H1 (cell line): ENCODE measurements at regions not wholly inside any gene's neighbourhood (a gene's known extent, or its start where the extent isn't known, plus 50 kb on each side); places are given as distances from the start of the nearest gene placed in this dataset.

Experiments used
- CTCF ChIA-PET: fragments of 300-600 bp; sonication (Branson Sonifier 250); formaldehyde crosslinking; loops from one replicate; lab custom pipeline; 2021; ENCODE audit not compliant: partially characterized antibody; lab: Charles Lee
- POLR2A ChIA-PET: fragments of 300-600 bp; sonication (Branson Sonifier 250); formaldehyde crosslinking; loops from one replicate; lab custom pipeline; 2021; ENCODE audit warnings: inconsistent platforms; ENCODE audit not compliant: partially characterized antibody; lab: Charles Lee
- DNase-seq, 2 experiments: peaks; one replicate each; pipeline versions ENCODE4 v3.0.0 to v3.0.0-alpha.2; 2010 to 2022; ENCODE audit warnings: low spot score in 2 of 2, low read depth in 1 of 2, mixed read lengths in 1 of 2
- FAIRE-seq: peaks from 2 replicates; lab custom pipeline; 2011; peaks lifted over from hg19 to GRCh38; lab: Jason Lieb, UNC
- H2AFZ ChIP-seq: 2 replicates; pipeline ENCODE4 v1.8.1; 2012; ENCODE audit warnings: low read length, inconsistent platforms
- H2AK5ac ChIP-seq: 2 replicates; pipeline ENCODE4 v1.6.1; 2013; ENCODE audit warnings: low read depth, low read length
- H2BK120ac ChIP-seq: replicated peaks from 2 replicates; pipeline ENCODE3; 2013; ENCODE audit warnings: low read depth, low read length, inconsistent platforms
- H2BK12ac ChIP-seq: 2 replicates; pipeline ENCODE4 v1.6.1; 2013; ENCODE audit warnings: low read depth, low read length
- H2BK15ac ChIP-seq: 2 replicates; pipeline ENCODE4 v1.6.1; 2013; ENCODE audit warnings: low read length
- H2BK20ac ChIP-seq: 2 replicates; pipeline ENCODE4 v1.6.1; 2013; ENCODE audit warnings: low read length
- H2BK5ac ChIP-seq: 2 replicates; pipeline ENCODE4 v1.6.1; 2013; ENCODE audit warnings: low read depth, low read length
- H3K14ac ChIP-seq: 2 replicates; pipeline ENCODE4 v1.6.1; 2013; ENCODE audit warnings: inconsistent platforms; ENCODE audit not compliant: insufficient read length
- H3K18ac ChIP-seq: 2 replicates; pipeline ENCODE4 v1.6.1; 2013; ENCODE audit warnings: low read length; ENCODE audit errors: extremely low read depth
- H3K23ac ChIP-seq: 2 replicates; pipeline ENCODE4 v1.6.1; 2013; ENCODE audit warnings: inconsistent platforms; ENCODE audit not compliant: insufficient read length
- H3K23me2 ChIP-seq: 2 replicates; pipeline ENCODE4 v1.6.1; 2013; ENCODE audit warnings: low read depth, low read length
- H3K27ac ChIP-seq: 2 replicates; pipeline ENCODE4 v1.6.1; 2011; ENCODE audit warnings: low read depth, low read length, inconsistent platforms
- H3K27me3 ChIP-seq, 4 experiments: replicated peaks in 1 of 4; 1 replicate in 1 of 4; 2 replicates in 3 of 4; pipeline versions ENCODE4 v1.6.1 to v1.8.1; 2011 to 2013; ENCODE audit warnings: low read length in 3 of 4, mild to moderate bottlenecking in 3 of 4, inconsistent platforms in 2 of 4, mixed read lengths in 2 of 4, moderate library complexity in 1 of 4; ENCODE audit not compliant: control insufficient read depth in 3 of 4, insufficient read depth in 3 of 4; ENCODE audit errors: extremely low read depth in 1 of 4
- H3K36me3 ChIP-seq, 4 experiments: 2 replicates each; pipeline versions ENCODE4 v1.6.1 to v1.8.1; 2011 to 2013; ENCODE audit warnings: mild to moderate bottlenecking in 4 of 4, low read length in 3 of 4, moderate library complexity in 2 of 4, control low read depth in 1 of 4, inconsistent platforms in 1 of 4; ENCODE audit not compliant: insufficient read depth in 4 of 4, control insufficient read depth in 2 of 4
- H3K4ac ChIP-seq: replicated peaks from 2 replicates; pipeline ENCODE3; 2013; ENCODE audit warnings: low read length, low read depth, mixed read lengths, inconsistent platforms; ENCODE audit not compliant: insufficient read length
- H3K4me1 ChIP-seq, 4 experiments: replicated peaks in 1 of 4; 1 replicate in 1 of 4; 2 replicates in 3 of 4; pipeline versions ENCODE4 v1.6.1 to v1.8.1; 2011 to 2013; ENCODE audit warnings: low read length in 3 of 4, inconsistent platforms in 2 of 4, mixed read lengths in 1 of 4; ENCODE audit not compliant: insufficient read depth in 4 of 4, control insufficient read depth in 3 of 4
- H3K4me2 ChIP-seq, 2 experiments: 2 replicates each; pipeline versions ENCODE4 v1.6.1 to v1.8.1; 2011 to 2013; ENCODE audit warnings: low read depth in 2 of 2, low read length in 2 of 2, control low read depth in 1 of 2, inconsistent platforms in 1 of 2, mild to moderate bottlenecking in 1 of 2; ENCODE audit not compliant: insufficient read depth in 1 of 2
- H3K4me3 ChIP-seq, 4 experiments: fragments of 200-600, 300-600 bp in 1 of 4; sonication (generic), shearing (Covaris generic), sonication (Bioruptor Twin) in 1 of 4; 2 replicates each; pipeline versions ENCODE4 v1.5.1 to v1.8.1; 2011 to 2016; ENCODE audit warnings: low read length in 4 of 4, low read depth in 3 of 4, control low read depth in 2 of 4, inconsistent platforms in 2 of 4, mild to moderate bottlenecking in 2 of 4, mixed read lengths in 1 of 4, moderate library complexity in 1 of 4; ENCODE audit not compliant: insufficient read depth in 2 of 4; ENCODE audit errors: extremely low read depth in 1 of 4
- H3K56ac ChIP-seq: replicated peaks from 2 replicates; pipeline ENCODE3; 2013; ENCODE audit warnings: low read depth, mild to moderate bottlenecking, mixed read lengths, low read length, inconsistent platforms; ENCODE audit not compliant: insufficient read length
- H3K79me1 ChIP-seq: 2 replicates; pipeline ENCODE4 v1.6.1; 2013; ENCODE audit warnings: low read depth, low read length, control low read depth
- H3K79me2 ChIP-seq, 2 experiments: 2 replicates each; pipeline versions ENCODE4 v1.6.1 to v1.8.1; 2012 to 2013; ENCODE audit warnings: low read length in 2 of 2, mild to moderate bottlenecking in 2 of 2, inconsistent platforms in 1 of 2; ENCODE audit not compliant: insufficient read depth in 2 of 2, control insufficient read depth in 1 of 2
- H3K9ac ChIP-seq, 4 experiments: replicated peaks in 1 of 4; 1 replicate in 1 of 4; 2 replicates in 3 of 4; pipeline versions ENCODE4 v1.6.1 to v1.8.1; 2011 to 2013; ENCODE audit warnings: low read depth in 3 of 4, low read length in 3 of 4, control low read depth in 2 of 4, mild to moderate bottlenecking in 2 of 4, moderate library complexity in 2 of 4, inconsistent platforms in 1 of 4; ENCODE audit errors: extremely low read depth in 1 of 4
- H3K9me3 ChIP-seq, 2 experiments: 2 replicates each; pipeline versions ENCODE4 v1.6.1 to v1.8.1; 2012 to 2013; ENCODE audit warnings: mild to moderate bottlenecking in 2 of 2, moderate library complexity in 2 of 2, control low read depth in 1 of 2, inconsistent platforms in 1 of 2, low read depth in 1 of 2, low read length in 1 of 2, mixed read lengths in 1 of 2; ENCODE audit not compliant: insufficient read depth in 2 of 2
- H4K20me1 ChIP-seq, 2 experiments: replicated peaks in 1 of 2; 2 replicates each; pipeline versions ENCODE3 to v1.8.1; 2011 to 2013; ENCODE audit warnings: inconsistent platforms in 2 of 2, low read length in 2 of 2, mild to moderate bottlenecking in 1 of 2; ENCODE audit not compliant: insufficient read depth in 2 of 2, control insufficient read depth in 1 of 2
- H4K5ac ChIP-seq: 2 replicates; pipeline ENCODE4 v1.6.1; 2013; ENCODE audit warnings: low read length, low read depth, mixed read lengths, inconsistent platforms; ENCODE audit not compliant: insufficient read length
- H4K8ac ChIP-seq: 2 replicates; pipeline ENCODE4 v1.8.0; 2013; ENCODE audit warnings: mild to moderate bottlenecking, moderate library complexity, low read length, inconsistent platforms; ENCODE audit not compliant: insufficient read depth; ENCODE audit errors: extremely low read depth
- H4K91ac ChIP-seq: replicated peaks from 2 replicates; pipeline ENCODE3; 2013; ENCODE audit warnings: low read length, mixed read lengths, inconsistent platforms; ENCODE audit not compliant: insufficient read length
- CBX5 ChIP-seq: fragments of 300-800, 300-1000 bp; sonication (generic); IDR thresholded peaks from 2 replicates; pipeline ENCODE4 v1.7.1; 2016; ENCODE audit warnings: antibody characterized with exemption, low read length, low read depth
- CHD2 ChIP-seq: IDR thresholded peaks from 2 replicates; pipeline ENCODE4 v1.6.1; 2012; ENCODE audit warnings: low read length, improper control_type of control experiment
- CREB1 ChIP-seq: IDR thresholded peaks from 2 replicates; pipeline ENCODE4 v1.6.1; 2012; ENCODE audit warnings: inconsistent platforms
- CTBP2 ChIP-seq: IDR thresholded peaks from 2 replicates; pipeline ENCODE4 v1.7.0; 2011; ENCODE audit warnings: borderline replicate concordance, mild to moderate bottlenecking, moderate library complexity, mixed read lengths, low read length; ENCODE audit not compliant: insufficient read depth, insufficient read length
- KDM1A ChIP-seq: fragments of 200-600, 300-600 bp; sonication (generic); IDR thresholded peaks from 2 replicates; pipeline ENCODE4 v1.7.1; 2016; ENCODE audit warnings: mild to moderate bottlenecking, low read length, borderline replicate concordance
- KDM4A ChIP-seq: IDR thresholded peaks from one replicate; pipeline ENCODE4 v1.7.1; 2012; ENCODE audit warnings: low read depth, mild to moderate bottlenecking, moderate library complexity, low read length, inconsistent platforms; ENCODE audit not compliant: severe bottlenecking
- RAD21 ChIP-seq, 2 experiments: IDR thresholded peaks in 1 of 2; conservative IDR thresholded peaks in 1 of 2; 2 replicates each; pipeline ENCODE4 v1.6.1; 2011; ENCODE audit warnings: low read depth in 2 of 2, low read length in 2 of 2, improper control_type of control experiment in 1 of 2, inconsistent platforms in 1 of 2, mild to moderate bottlenecking in 1 of 2, moderate library complexity in 1 of 2
- RNF2 ChIP-seq: fragments of 200-900, 300-1000 bp; sonication (generic); IDR thresholded peaks from 2 replicates; pipeline ENCODE4 v1.7.1; 2016; ENCODE audit warnings: borderline replicate concordance, low read depth, mild to moderate bottlenecking, antibody characterized with exemption, low read length; ENCODE audit not compliant: poor library complexity, severe bottlenecking; ENCODE audit errors: missing control alignments
- SIN3A ChIP-seq, 2 experiments: IDR thresholded peaks in 1 of 2; conservative IDR thresholded peaks in 1 of 2; 2 replicates each; pipeline ENCODE4 v1.6.1; 2011 to 2012; ENCODE audit warnings: low read length in 2 of 2, improper control_type of control experiment in 1 of 2, low read depth in 1 of 2, mild to moderate bottlenecking in 1 of 2
- SIX5 ChIP-seq: IDR thresholded peaks from 2 replicates; pipeline ENCODE4 v1.6.1; 2011; ENCODE audit warnings: mild to moderate bottlenecking, low read depth, low read length
- SP1 ChIP-seq: IDR thresholded peaks from 2 replicates; pipeline ENCODE4 v1.6.1; 2011; ENCODE audit warnings: low read depth, low read length
- TEAD4 ChIP-seq: IDR thresholded peaks from 2 replicates; pipeline ENCODE4 v1.6.1; 2012; ENCODE audit warnings: low read depth, low read length, inconsistent platforms, mixed read lengths
- ZNF274 ChIP-seq: IDR thresholded peaks from 2 replicates; pipeline ENCODE4 v1.7.0; 2012; ENCODE audit warnings: low read length, borderline replicate concordance; ENCODE audit errors: extremely low read depth
- WGBS, 2 experiments: shearing (Covaris generic) in 1 of 2; methylation state at CpG; one replicate each; pipeline versions ENCODE4 v1.1.6 to v1.1.7; 2013 to 2015; ENCODE audit warnings: low lambda C conversion rate in 2 of 2, mixed read lengths in 2 of 2, inconsistent platforms in 1 of 2, low coverage in 1 of 2, missing lambda C conversion rate in 1 of 2; ENCODE audit not compliant: insufficient replicate concordance in 2 of 2, insufficient coverage in 1 of 2, insufficient read length in 1 of 2; ENCODE audit errors: extremely low coverage in 1 of 2, missing lambda C conversion rate in 1 of 2; 5-methylcytosine and 5-hydroxymethylcytosine counted together
- TF ChIP-seq, protein P1 (sequence below): IDR thresholded peaks from 2 replicates; pipeline ENCODE4 v1.6.1; 2012; ENCODE audit warnings: inconsistent platforms

DNA sequence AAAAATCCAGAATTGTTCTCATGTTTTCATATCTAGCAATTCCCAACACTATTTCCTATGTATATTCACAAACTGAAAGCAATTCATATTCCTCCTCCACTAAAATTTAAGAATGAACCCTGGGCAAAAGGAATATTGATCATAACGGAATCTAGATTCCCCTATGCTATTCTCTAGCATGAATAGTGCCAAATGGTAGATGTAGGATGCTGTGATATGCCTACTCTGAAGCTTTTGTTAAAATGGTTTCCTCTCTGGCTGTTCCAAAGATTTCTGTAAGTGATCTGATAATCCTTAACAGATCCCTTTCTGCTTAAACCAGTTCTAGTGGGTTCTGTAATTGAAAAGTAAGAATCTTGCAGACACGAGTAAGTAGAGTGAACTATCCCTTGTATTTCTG, 298.0 kb upstream of the TANK start:
- Histone ChIP-seq H2AFZ (no peak overlapping the region), H3K27ac (no peak overlapping the region), H2BK20ac (no peak overlapping the region), H3K79me2 (no peaks in the 10 kb centered on the region), H3K14ac (no peak overlapping the region), H3K23ac (no peak overlapping the region), H4K8ac (no peak overlapping the region), H2BK12ac (no peak overlapping the region), H3K36me3 (no peaks in the 10 kb centered on the region), H3K79me1 (no peaks in the 10 kb centered on the region), H3K9ac (no peak overlapping the region), H4K91ac (no peak overlapping the region), H3K4me2 (no peak overlapping the region), H3K4me1 (no peaks in the 10 kb centered on the region), H3K4me3 (no peak overlapping the region), H2AK5ac (no peak overlapping the region), H4K5ac (no peak overlapping the region), H3K56ac (no peak overlapping the region), H4K20me1 (no peaks in the 10 kb centered on the region), H3K27me3 (no peaks in the 10 kb centered on the region), H3K18ac (no peak overlapping the region), H3K23me2 (peaks cover 1% of the 10 kb centered on the region; the same call in 1 of the 2 replicates), H3K4ac (no peak overlapping the region), H2BK120ac (no peak overlapping the region), H2BK5ac (no peak overlapping the region), H3K9me3 (no peaks in the 10 kb centered on the region; a peak in 1 of 4 replicates), H2BK15ac (no peak overlapping the region)
- POLR2A ChIA-PET, result no interaction called here
- no peak for FAIRE-seq
- CTCF ChIA-PET, result no interaction called here
- DNase-seq, result no peak
- 90% methylated on average over 2 of the region's 2 CpGs; no CpG with 5 or more reads in 1 of the 2 experiments for WGBS, 2 experiments
- TF ChIP-seq CREB1 (no peak), CBX5 (no peak), SP1 (no peak), CHD2 (no peak), SIX5 (no peak), TEAD4 (no peak), ZNF274 (no peak), KDM1A (no peak), SIN3A (conservative IDR thresholded peaks at IDR 0.05 in 1 of 2, IDR thresholded peaks at IDR 0.05 in 1 of 2; ENCODE audit: low read depth in 1 of 2, low read length in 2 of 2) (no peak), KDM4A (no peak), RNF2 (no peak), RAD21 (IDR thresholded peaks at IDR 0.05 in 1 of 2, conservative IDR thresholded peaks at IDR 0.05 in 1 of 2; ENCODE audit: low read depth in 2 of 2, low read length in 2 of 2) (no peak), CTBP2 (no peak)
- TF ChIP-seq, protein P1, sequence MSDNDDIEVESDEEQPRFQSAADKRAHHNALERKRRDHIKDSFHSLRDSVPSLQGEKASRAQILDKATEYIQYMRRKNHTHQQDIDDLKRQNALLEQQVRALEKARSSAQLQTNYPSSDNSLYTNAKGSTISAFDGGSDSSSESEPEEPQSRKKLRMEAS, result no peak
